Gastrocnemius medialis (tissue), 4 donors: ENCODE measurements at regions not wholly inside any gene's neighbourhood (a gene's known extent, or its start where the extent isn't known, plus 50 kb on each side); places are given as distances from the start of the nearest gene placed in this dataset.

Experiments
- ATAC-seq, 2 donors: fragments of 150-250 bp; one replicate each; pipeline ENCODE4 v1.9.1; 2016
- DNase-seq, 2 donors: peaks; one replicate each; pipeline ENCODE4 v3.0.0-alpha.2; 2019
- H3K27ac ChIP-seq, 4 donors: fragments of 200-600 bp; sonication (generic); 1 replicate in 1 of 4; 2 replicates in 3 of 4; pipeline ENCODE4 v1.5.1; 2016 to 2018; ENCODE audit warnings: mild to moderate bottlenecking in 2 of 4, moderate library complexity in 1 of 4
- H3K27me3 ChIP-seq, 3 donors: fragments of 200-600 bp; sonication (generic) in 2 of 3; 1 replicate in 1 of 3; 2 replicates in 2 of 3; pipeline versions ENCODE4 v1.5.1 to v1.6.0; 2016 to 2019; ENCODE audit warnings: mild to moderate bottlenecking in 1 of 3, moderate library complexity in 1 of 3
- H3K36me3 ChIP-seq, 2 donors: fragments of 200-600 bp; sonication (generic) in 1 of 2; one replicate each; pipeline ENCODE4 v1.5.1; 2017 to 2018
- H3K4me1 ChIP-seq, 2 donors: fragments of 200-600 bp; sonication (generic) in 1 of 2; one replicate each; pipeline ENCODE4 v1.5.1; 2016 to 2017; ENCODE audit warnings: mild to moderate bottlenecking in 2 of 2
- H3K4me3 ChIP-seq, 4 donors: fragments of 200-600 bp; sonication (generic) in 3 of 4; 1 replicate in 1 of 4; 2 replicates in 3 of 4; pipeline ENCODE4 v1.5.1; 2016 to 2019; ENCODE audit warnings: mild to moderate bottlenecking in 2 of 4
- H3K9me3 ChIP-seq, 3 donors: fragments of 200-600 bp; sonication (generic) in 2 of 3; 1 replicate in 1 of 3; 2 replicates in 2 of 3; pipeline ENCODE4 v1.5.1; 2016 to 2019
- CTCF ChIP-seq, 5 experiments: fragments of 450-650 bp in 3 of 5; fragments of 200-600 bp in 2 of 5; sonication (generic) in 2 of 5; IDR thresholded peaks in 4 of 5; conservative IDR thresholded peaks in 1 of 5; 1 replicate in 4 of 5; 2 replicates in 1 of 5; pipeline ENCODE4 v1.5.1; 2016 to 2019; ENCODE audit warnings: antibody characterized with exemption in 5 of 5, mild to moderate bottlenecking in 3 of 5, moderate library complexity in 3 of 5
- POLR2A ChIP-seq, 2 donors: fragments of 450-650 bp; IDR thresholded peaks; one replicate each; pipeline ENCODE4 v1.6.1; 2017; ENCODE audit warnings: antibody characterized with exemption in 2 of 2, mild to moderate bottlenecking in 2 of 2, moderate library complexity in 2 of 2
- in situ Hi-C, 4 donors: fragments of 200-750 bp; cut with MboI; loops; one replicate each; pipeline versions ENCODE4 v1.15.0 to v1.8.0; 2017; ENCODE audit warnings: low sequenced_read_pairs in 4 of 4
- intact Hi-C: fragments of 100-400 bp; cut with DNase I; formaldehyde crosslinking; loops from one replicate; pipeline ENCODE4 v1.15.1; 2023; ENCODE audit warnings: low total_unique reads

DNA sequence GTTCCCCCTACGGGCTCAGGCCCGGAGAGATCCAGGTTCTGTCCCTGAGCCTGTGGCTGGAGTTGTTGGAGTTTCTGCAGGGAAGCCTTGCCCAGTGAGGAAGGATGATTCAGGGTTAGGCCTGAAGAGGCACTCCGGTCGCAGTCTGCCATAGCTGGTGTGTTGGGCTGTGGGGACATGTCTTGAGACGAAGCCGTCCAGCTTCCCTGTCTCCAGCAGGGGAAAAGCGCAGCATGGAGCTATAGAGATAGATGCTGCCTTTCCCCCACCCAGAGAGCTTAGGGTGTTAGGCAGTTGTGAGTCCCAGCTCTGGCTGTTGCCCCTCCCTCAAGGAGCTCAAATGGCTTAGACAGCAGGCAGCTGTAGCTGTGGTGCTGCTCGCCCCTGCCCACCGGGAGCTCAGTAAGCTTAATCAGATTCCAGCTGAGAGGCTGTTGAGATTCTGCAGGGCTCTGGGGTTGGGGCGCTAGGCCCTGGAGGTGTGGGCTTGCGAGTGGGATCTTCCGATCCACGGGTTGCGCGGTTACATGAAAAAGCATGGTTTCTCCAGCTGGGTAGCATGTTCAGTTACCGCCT lies 103.9 kb downstream of the PMAIP1 start:
- Histone ChIP-seq H3K27ac (no peak overlapping the region), H3K36me3 (no peaks in the 10 kb centered on the region), H3K9me3 (no peaks in the 10 kb centered on the region), H3K4me1 (no peaks in the 10 kb centered on the region), H3K27me3 (no peaks in the 10 kb centered on the region), H3K4me3 (no peak overlapping the region)
- intact Hi-C loops (no loop called here), in situ Hi-C loops (no loop called here)
- TF ChIP-seq POLR2A (IDR thresholded peaks at IDR 0.05): no peak
- TF ChIP-seq CTCF (IDR thresholded peaks at IDR 0.05 in 4 of 5, conservative IDR thresholded peaks at IDR 0.05 in 1 of 5): no peak
- ATAC-seq (no peak), DNase-seq (no peak)

- H3K4me1 ChIP-seq: no peaks in the 10 kb centered on the region
- TF ChIP-seq POLR2A (IDR thresholded peaks at IDR 0.05) (no peak), CTCF (IDR thresholded peaks at IDR 0.05 in 4 of 5, conservative IDR thresholded peaks at IDR 0.05 in 1 of 5) (peak in 2 of 5 experiments; percentile 12 to 25)
- DNase-seq: no peak
- H3K36me3 ChIP-seq: no peaks in the 10 kb centered on the region
- in situ Hi-C loops: loop anchor here in 3 of 4 donors (10.0 to 25.0 kb wide), 3 partner anchors 541 to 566 kb away; no protein-coding TSS in a partner anchor
- no peaks in the 10 kb centered on the region for H3K9me3 ChIP-seq
- no peak overlapping the region for H3K4me3 ChIP-seq
- no peak for ATAC-seq
- no peak overlapping the region for H3K27ac ChIP-seq
- intact Hi-C loops: no loop called here
- H3K27me3 ChIP-seq: no peaks in the 10 kb centered on the region
These were observed 96.7 kb downstream of the PMAIP1 start for GRCh38 chr18:59996370-59996966.

- DNase-seq: no peak
- ATAC-seq: no peak
- Histone ChIP-seq H3K4me3 (no peak overlapping the region), H3K36me3 (no peaks in the 10 kb centered on the region), H3K4me1 (no peaks in the 10 kb centered on the region), H3K27me3 (no peaks in the 10 kb centered on the region), H3K27ac (no peak overlapping the region), H3K9me3 (no peaks in the 10 kb centered on the region)
- TF ChIP-seq POLR2A (IDR thresholded peaks at IDR 0.05): no peak
- TF ChIP-seq CTCF (IDR thresholded peaks at IDR 0.05 in 4 of 5, conservative IDR thresholded peaks at IDR 0.05 in 1 of 5): no peak
- in situ Hi-C loops: loop anchor here in 3 of 4 donors (10.0 to 25.0 kb wide), 3 partner anchors 543 to 568 kb away; no protein-coding TSS in a partner anchor
- intact Hi-C loops: no loop called here
These were observed 94.6 kb downstream of the PMAIP1 start for GRCh38 chr18:59994357-59994756.

GRCh38 chr18:59993560-59993959 lies 93.8 kb downstream of the PMAIP1 start:
- in situ Hi-C loops: loop anchor here in 3 of 4 donors (10.0 to 25.0 kb wide), 3 partner anchors 544 to 569 kb away; no protein-coding TSS in a partner anchor

More at GRCh38 chr18:59993560-59993959, 93.8 kb downstream of the PMAIP1 start:
- H3K27me3 ChIP-seq: no peaks in the 10 kb centered on the region
- H3K4me1 ChIP-seq: no peaks in the 10 kb centered on the region
- no peak for DNase-seq
- H3K9me3 ChIP-seq: no peaks in the 10 kb centered on the region
- H3K4me3 ChIP-seq: no peak overlapping the region
- H3K36me3 ChIP-seq: no peaks in the 10 kb centered on the region
- no peak for ATAC-seq
- TF ChIP-seq POLR2A (IDR thresholded peaks at IDR 0.05): no peak
- TF ChIP-seq CTCF (IDR thresholded peaks at IDR 0.05 in 4 of 5, conservative IDR thresholded peaks at IDR 0.05 in 1 of 5): no peak
- no peak overlapping the region for H3K27ac ChIP-seq
- intact Hi-C loops: no loop called here
